ENCODE measurements at regions not wholly inside any gene's neighbourhood (a gene's known extent, or its start where the extent isn't known, plus 50 kb on each side); places are given as distances from the start of the nearest gene placed in this dataset.
"Not testable (repeated sequence)": the region's sequence is repeated elsewhere in the genome, so short reads cannot be mapped to it uniquely, and the experiment has no call there.

DNA sequence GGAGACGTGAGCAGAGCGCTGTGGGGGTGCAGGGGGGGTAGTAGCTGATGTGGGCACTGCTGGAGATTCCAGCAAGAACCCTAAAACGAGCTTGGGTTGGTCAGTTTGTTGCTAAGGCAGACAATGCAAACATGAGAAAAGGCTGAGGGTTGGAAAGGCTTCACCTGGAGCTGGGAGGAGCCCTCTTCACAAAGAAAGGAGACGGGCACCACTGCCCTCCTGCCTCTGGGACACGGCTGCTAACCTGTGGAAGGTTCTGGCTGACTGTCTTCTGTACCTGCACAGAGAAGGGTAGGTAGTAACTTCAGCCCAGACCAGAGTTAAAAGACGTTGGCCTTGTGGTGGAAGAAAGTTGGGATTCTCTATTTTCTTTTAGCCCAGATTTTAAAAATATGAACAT, 108.7 kb downstream of the SUCLA2 start:
- intact Hi-C loops (cut with micrococcal nuclease): no loop called here
- Histone ChIP-seq H3K27me3 (ENCODE audit: low read depth) (no peaks in the 10 kb centered on the region), H3K9me3 (replicated peaks) (no peaks in the 10 kb centered on the region), H3K36me3 (peaks cover 6% of the 10 kb centered on the region), H3K27ac (replicated peaks) (no peak overlapping the region), H3K4me1 (no peaks in the 10 kb centered on the region), H3K4me3 (no peak overlapping the region)
- TF ChIP-seq, protein P1, sequence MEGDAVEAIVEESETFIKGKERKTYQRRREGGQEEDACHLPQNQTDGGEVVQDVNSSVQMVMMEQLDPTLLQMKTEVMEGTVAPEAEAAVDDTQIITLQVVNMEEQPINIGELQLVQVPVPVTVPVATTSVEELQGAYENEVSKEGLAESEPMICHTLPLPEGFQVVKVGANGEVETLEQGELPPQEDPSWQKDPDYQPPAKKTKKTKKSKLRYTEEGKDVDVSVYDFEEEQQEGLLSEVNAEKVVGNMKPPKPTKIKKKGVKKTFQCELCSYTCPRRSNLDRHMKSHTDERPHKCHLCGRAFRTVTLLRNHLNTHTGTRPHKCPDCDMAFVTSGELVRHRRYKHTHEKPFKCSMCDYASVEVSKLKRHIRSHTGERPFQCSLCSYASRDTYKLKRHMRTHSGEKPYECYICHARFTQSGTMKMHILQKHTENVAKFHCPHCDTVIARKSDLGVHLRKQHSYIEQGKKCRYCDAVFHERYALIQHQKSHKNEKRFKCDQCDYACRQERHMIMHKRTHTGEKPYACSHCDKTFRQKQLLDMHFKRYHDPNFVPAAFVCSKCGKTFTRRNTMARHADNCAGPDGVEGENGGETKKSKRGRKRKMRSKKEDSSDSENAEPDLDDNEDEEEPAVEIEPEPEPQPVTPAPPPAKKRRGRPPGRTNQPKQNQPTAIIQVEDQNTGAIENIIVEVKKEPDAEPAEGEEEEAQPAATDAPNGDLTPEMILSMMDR (IDR thresholded peaks at IDR 0.05; ENCODE audit: borderline replicate concordance): no peak
- DNase-seq: no peak

DNA sequence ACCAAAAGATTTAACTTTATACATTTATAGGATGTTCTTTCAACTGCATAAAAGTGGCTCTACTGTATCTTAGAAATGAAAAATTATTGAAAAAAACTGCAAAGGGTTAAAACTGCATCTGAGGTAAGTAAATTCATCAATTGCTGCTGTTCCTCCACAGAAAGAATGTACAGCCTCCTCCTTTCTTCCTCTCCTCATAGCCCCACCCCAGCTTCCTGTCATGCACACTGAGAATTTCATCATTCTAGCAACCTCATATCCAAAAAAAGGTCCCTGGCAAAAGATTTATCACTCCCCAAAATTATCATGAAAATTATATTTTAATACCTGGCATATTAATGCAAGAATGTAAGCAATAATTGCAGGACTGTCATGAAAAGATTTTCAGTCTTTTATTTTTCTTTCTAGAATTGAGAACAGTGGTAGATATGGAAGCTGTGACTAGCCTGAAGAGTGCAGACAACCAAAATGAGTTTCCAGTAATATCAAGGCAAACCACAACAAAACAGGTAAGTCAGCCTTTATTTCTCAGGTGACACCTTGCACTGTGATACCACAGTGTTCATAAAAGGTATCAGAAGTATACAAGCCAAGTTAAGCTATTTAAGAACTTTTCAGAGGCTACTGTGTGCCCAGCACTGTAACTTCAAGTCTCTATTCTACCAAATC, 110.8 kb downstream of the SUCLA2 start:
- no peak overlapping the region for H3K27ac ChIP-seq (replicated peaks)

DNA sequence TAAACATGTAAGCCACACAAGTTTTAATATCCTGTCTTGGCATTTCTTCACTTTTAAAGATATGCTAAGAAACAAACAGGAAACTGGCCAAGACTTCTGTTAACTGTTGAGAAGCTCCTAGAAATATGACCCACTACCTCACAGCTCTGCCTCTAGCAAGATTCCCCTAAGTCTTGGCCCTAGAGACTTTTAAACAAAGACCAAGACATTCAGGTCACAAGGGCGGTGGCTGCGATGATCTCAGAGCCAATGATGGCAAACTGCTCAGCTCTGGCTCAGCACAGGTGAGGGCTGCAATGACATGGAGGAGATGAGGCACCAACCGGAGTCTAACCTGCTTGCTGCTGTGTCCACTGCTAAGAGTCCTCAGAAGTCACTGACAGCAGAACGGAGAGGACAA, 114.8 kb downstream of the SUCLA2 start:
- TF ChIP-seq, protein P1 (IDR thresholded peaks at IDR 0.05; ENCODE audit: borderline replicate concordance): no peak
- Histone ChIP-seq H3K4me1 (no peaks in the 10 kb centered on the region), H3K36me3 (no peaks in the 10 kb centered on the region), H3K4me3 (no peak overlapping the region), H3K27ac (replicated peaks) (no peak overlapping the region), H3K9me3 (replicated peaks) (no peaks in the 10 kb centered on the region), H3K27me3 (ENCODE audit: low read depth) (no peaks in the 10 kb centered on the region)
- intact Hi-C loops (cut with micrococcal nuclease): no loop called here
- no peak for DNase-seq

More for the DNA sequence above, 110.8 kb downstream of the SUCLA2 start:
- intact Hi-C loops (cut with micrococcal nuclease): no loop called here
- DNase-seq: no peak
- Histone ChIP-seq H3K4me1 (no peaks in the 10 kb centered on the region), H3K27me3 (ENCODE audit: low read depth) (no peaks in the 10 kb centered on the region), H3K36me3 (no peaks in the 10 kb centered on the region), H3K9me3 (replicated peaks) (no peaks in the 10 kb centered on the region), H3K4me3 (no peak overlapping the region)
- TF ChIP-seq, protein P1 (IDR thresholded peaks at IDR 0.05; ENCODE audit: borderline replicate concordance): no peak

DNA sequence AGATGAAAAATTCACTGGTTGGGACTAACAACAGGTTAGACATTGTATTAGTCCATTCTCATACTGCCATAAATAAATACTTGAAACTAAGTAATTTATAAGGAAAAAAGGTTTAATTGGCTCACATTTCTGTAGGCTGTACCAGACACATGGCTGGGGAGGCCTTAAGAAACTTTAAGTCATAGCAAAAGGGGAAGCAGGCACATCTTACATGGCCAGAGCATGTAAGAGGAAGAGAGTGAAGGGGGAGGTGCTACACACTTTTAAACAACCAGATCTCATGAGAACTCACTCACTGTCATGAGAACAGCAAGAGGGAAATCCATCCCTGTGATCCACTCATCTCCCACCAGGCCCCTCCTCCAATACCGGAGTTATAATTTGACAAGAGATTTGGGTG, 125.9 kb downstream of the SUCLA2 start:
- H3K4me3 ChIP-seq: no peak overlapping the region
- no peaks in the 10 kb centered on the region for H3K4me1 ChIP-seq
- H3K27me3 ChIP-seq (ENCODE audit: low read depth): no peaks in the 10 kb centered on the region
- TF ChIP-seq, protein P1 (IDR thresholded peaks at IDR 0.05; ENCODE audit: borderline replicate concordance): no peak
- no peaks in the 10 kb centered on the region for H3K36me3 ChIP-seq
- intact Hi-C loops (cut with micrococcal nuclease): no loop called here
- peaks cover 17% of the 10 kb centered on the region for H3K9me3 ChIP-seq (replicated peaks)
- H3K27ac ChIP-seq (replicated peaks): no peak overlapping the region
- DNase-seq: no peak

DNA sequence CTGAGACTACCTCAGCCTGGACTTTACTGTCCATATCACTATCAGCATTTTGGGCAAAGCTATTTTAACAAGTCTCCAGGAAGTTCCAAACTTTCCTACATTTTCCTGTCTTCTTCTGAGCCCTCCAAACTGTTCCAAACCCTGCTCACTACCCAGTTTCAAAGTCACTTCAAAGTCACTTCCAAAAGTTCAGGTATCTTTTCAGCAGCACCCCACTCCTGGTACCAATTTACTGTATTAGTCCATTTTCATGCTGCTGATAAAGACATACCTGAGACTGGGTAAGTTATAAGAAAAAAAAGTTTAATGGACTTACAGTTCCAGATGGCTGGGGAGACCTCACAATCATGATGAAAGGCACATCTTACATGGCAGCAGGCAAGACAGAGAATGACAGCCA, 127.1 kb downstream of the SUCLA2 start:
- H3K36me3 ChIP-seq; H3K27ac ChIP-seq (replicated peaks); DNase-seq; H3K27me3 ChIP-seq (ENCODE audit: low read depth); H3K4me3 ChIP-seq; H3K4me1 ChIP-seq; intact Hi-C loops (cut with micrococcal nuclease): not testable (repeated sequence)
- peaks cover 17% of the 10 kb centered on the region for H3K9me3 ChIP-seq (replicated peaks)

DNA sequence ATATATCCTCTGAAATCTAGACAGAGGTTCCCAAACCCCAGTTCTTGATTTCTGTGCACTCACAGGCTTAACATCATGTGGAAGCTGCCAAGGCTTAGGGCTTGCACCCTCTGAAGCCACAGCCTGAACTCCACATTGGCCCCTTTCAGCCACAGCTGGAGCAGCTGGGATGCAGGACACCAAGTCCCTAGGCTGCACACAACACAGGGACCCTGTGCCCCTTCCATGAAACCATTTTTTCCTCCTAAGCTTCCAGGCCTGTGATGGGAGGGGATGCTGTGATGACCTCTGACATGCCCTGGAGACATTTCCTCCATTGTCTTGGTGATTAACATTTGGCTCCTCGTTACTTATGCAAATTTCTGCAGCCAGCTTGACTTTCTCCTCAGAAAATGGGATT, 127.8 kb downstream of the SUCLA2 start:
- DNase-seq; H3K36me3 ChIP-seq; H3K4me3 ChIP-seq; H3K4me1 ChIP-seq; intact Hi-C loops (cut with micrococcal nuclease); H3K27ac ChIP-seq (replicated peaks); H3K27me3 ChIP-seq (ENCODE audit: low read depth): not testable (repeated sequence)
- H3K9me3 ChIP-seq (replicated peaks): peaks cover 17% of the 10 kb centered on the region

Data from left ventricle myocardium inferior (tissue), 1 donor.